SK-N-MC (cell line): ENCODE measurements at regions not wholly inside any gene's neighbourhood (a gene's known extent, or its start where the extent isn't known, plus 50 kb on each side); places are given as distances from the start of the nearest gene placed in this dataset.

Experiments
- EZH2 ChIP-seq: fragments of 200-600 bp; sonication (generic); IDR thresholded peaks from one replicate; pipeline ENCODE4 v1.6.1; 2017; ENCODE audit warnings: antibody characterized with exemption
- FOXP2 ChIP-seq: optimal IDR thresholded peaks from 2 replicates; pipeline ENCODE3; 2011; ENCODE audit warnings: mild to moderate bottlenecking, moderate library complexity; ENCODE audit not compliant: insufficient read depth; ENCODE audit errors: extremely low read length, control extremely low read depth
- POLR2AphosphoS5 ChIP-seq: IDR thresholded peaks from 2 replicates; pipeline ENCODE4 v1.6.1; 2012; ENCODE audit warnings: mild to moderate bottlenecking, low read depth, low read length, borderline replicate concordance

DNA sequence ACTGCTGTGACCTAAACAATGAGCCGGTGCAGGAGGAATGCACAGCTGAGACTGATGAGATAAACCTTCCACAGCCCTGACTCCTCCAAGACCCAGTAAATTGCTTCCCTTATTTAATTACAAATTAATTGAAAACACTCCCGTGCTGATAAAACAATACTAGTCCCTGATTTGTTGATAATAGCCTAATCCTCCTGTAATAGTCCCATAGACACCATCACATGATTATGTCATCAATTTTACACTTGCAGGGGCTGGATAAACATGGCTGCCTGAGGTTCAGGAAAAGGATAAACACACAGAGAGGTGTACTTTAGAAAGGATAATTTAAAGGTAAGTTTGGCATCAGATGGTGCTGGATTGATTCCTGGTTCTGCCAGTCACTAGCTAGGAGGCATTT lies 84.6 kb upstream of the SPAG17 start:
- TF ChIP-seq EZH2 (no peak), POLR2AphosphoS5 (no peak), FOXP2 (no peak)
